ENCODE measurements at regions not wholly inside any gene's neighbourhood (a gene's known extent, or its start where the extent isn't known, plus 50 kb on each side); places are given as distances from the start of the nearest gene placed in this dataset.

GRCh38 chr1:38340409-38340808 is 293.8 kb upstream of the POU3F1 start:
- no peaks in the 10 kb centered on the region for H3K9me2 ChIP-seq (ENCODE audit: low read depth, low read length)
- no peak overlapping the region for H3K4me2 ChIP-seq (ENCODE audit: low read length)
- H3K79me2 ChIP-seq (ENCODE audit: insufficient read depth, low read length): no peaks in the 10 kb centered on the region
- H3K27ac ChIP-seq (ENCODE audit: low read depth, low read length, poor library complexity, severe bottlenecking): no peak overlapping the region
- H3K36me3 ChIP-seq (ENCODE audit: insufficient read depth, low read length): no peaks in the 10 kb centered on the region
- H3K4me1 ChIP-seq (ENCODE audit: insufficient read depth, low read length, severe bottlenecking): no peaks in the 10 kb centered on the region
- H3K4me3 ChIP-seq (ENCODE audit: low read depth, low read length, poor library complexity, severe bottlenecking): no peak overlapping the region
- TF ChIP-seq CTCF (IDR thresholded peaks at IDR 0.05; ENCODE audit: low read length): no peak
- no peaks in the 10 kb centered on the region for H3F3A ChIP-seq (ENCODE audit: insufficient read depth, low read length)
- no peaks in the 10 kb centered on the region for H3K9me3 ChIP-seq (ENCODE audit: low read length)
- H2AFZ ChIP-seq (ENCODE audit: low read length): no peak overlapping the region
- no peaks in the 10 kb centered on the region for H4K20me1 ChIP-seq (ENCODE audit: insufficient read depth, low read length)
- H3K27me3 ChIP-seq (ENCODE audit: insufficient read depth, low read length): no peaks in the 10 kb centered on the region
- no peak overlapping the region for H3K9ac ChIP-seq (ENCODE audit: low read length)

GRCh38 chr1:38337711-38338110 is 291.1 kb upstream of the POU3F1 start:
- H3K9me2 ChIP-seq (ENCODE audit: low read depth, low read length): no peaks in the 10 kb centered on the region
- H3K27me3 ChIP-seq (ENCODE audit: insufficient read depth, low read length): no peaks in the 10 kb centered on the region
- H3K4me2 ChIP-seq (ENCODE audit: low read length): no peak overlapping the region
- H3K9me3 ChIP-seq (ENCODE audit: low read length): no peaks in the 10 kb centered on the region
- no peaks in the 10 kb centered on the region for H4K20me1 ChIP-seq (ENCODE audit: insufficient read depth, low read length)
- no peak overlapping the region for H3K27ac ChIP-seq (ENCODE audit: low read depth, low read length, poor library complexity, severe bottlenecking)
- no peak overlapping the region for H2AFZ ChIP-seq (ENCODE audit: low read length)
- no peak overlapping the region for H3K4me3 ChIP-seq (ENCODE audit: low read depth, low read length, poor library complexity, severe bottlenecking)
- no peak overlapping the region for H3K9ac ChIP-seq (ENCODE audit: low read length)
- H3K79me2 ChIP-seq (ENCODE audit: insufficient read depth, low read length): no peaks in the 10 kb centered on the region
- no peaks in the 10 kb centered on the region for H3K4me1 ChIP-seq (ENCODE audit: insufficient read depth, low read length, severe bottlenecking)
- no peaks in the 10 kb centered on the region for H3K36me3 ChIP-seq (ENCODE audit: insufficient read depth, low read length)
- TF ChIP-seq EZH2 (IDR thresholded peaks at IDR 0.05; ENCODE audit: borderline replicate concordance, low read length): no peak
- H3F3A ChIP-seq (ENCODE audit: insufficient read depth, low read length): no peaks in the 10 kb centered on the region

GRCh38 chr1:38336961-38337360 is 290.4 kb upstream of the POU3F1 start:
- Histone ChIP-seq H2AFZ (ENCODE audit: low read length) (no peak overlapping the region), H3K36me3 (ENCODE audit: insufficient read depth, low read length) (no peaks in the 10 kb centered on the region), H3K27me3 (ENCODE audit: insufficient read depth, low read length) (no peaks in the 10 kb centered on the region), H4K20me1 (ENCODE audit: insufficient read depth, low read length) (no peaks in the 10 kb centered on the region), H3K79me2 (ENCODE audit: insufficient read depth, low read length) (no peaks in the 10 kb centered on the region), H3K27ac (ENCODE audit: low read depth, low read length, poor library complexity, severe bottlenecking) (no peak overlapping the region), H3K9me2 (ENCODE audit: low read depth, low read length) (no peaks in the 10 kb centered on the region), H3K9ac (ENCODE audit: low read length) (no peak overlapping the region), H3K4me3 (ENCODE audit: low read depth, low read length, poor library complexity, severe bottlenecking) (no peak overlapping the region), H3F3A (ENCODE audit: insufficient read depth, low read length) (no peaks in the 10 kb centered on the region), H3K4me1 (ENCODE audit: insufficient read depth, low read length, severe bottlenecking) (no peaks in the 10 kb centered on the region), H3K4me2 (ENCODE audit: low read length) (no peak overlapping the region), H3K9me3 (ENCODE audit: low read length) (no peaks in the 10 kb centered on the region)
- no peak for TF ChIP-seq EZH2 (IDR thresholded peaks at IDR 0.05; ENCODE audit: borderline replicate concordance, low read length)
- TF ChIP-seq CTCF (IDR thresholded peaks at IDR 0.05; ENCODE audit: low read length): no peak

- H2AFZ ChIP-seq (ENCODE audit: low read length): no peak overlapping the region
- no peak overlapping the region for H3K4me2 ChIP-seq (ENCODE audit: low read length)
- TF ChIP-seq CTCF (IDR thresholded peaks at IDR 0.05; ENCODE audit: low read length) (no peak), EZH2 (IDR thresholded peaks at IDR 0.05; ENCODE audit: borderline replicate concordance, low read length) (no peak)
Observed at GRCh38 chr1:38336301-38336923, 289.8 kb upstream of the POU3F1 start.

More at GRCh38 chr1:38336301-38336923, 289.8 kb upstream of the POU3F1 start:
- Histone ChIP-seq H3K9me2 (ENCODE audit: low read depth, low read length) (no peaks in the 10 kb centered on the region), H4K20me1 (ENCODE audit: insufficient read depth, low read length) (no peaks in the 10 kb centered on the region), H3K79me2 (ENCODE audit: insufficient read depth, low read length) (no peaks in the 10 kb centered on the region), H3K9me3 (ENCODE audit: low read length) (no peaks in the 10 kb centered on the region), H3F3A (ENCODE audit: insufficient read depth, low read length) (no peaks in the 10 kb centered on the region), H3K9ac (ENCODE audit: low read length) (no peak overlapping the region), H3K27ac (ENCODE audit: low read depth, low read length, poor library complexity, severe bottlenecking) (no peak overlapping the region), H3K4me3 (ENCODE audit: low read depth, low read length, poor library complexity, severe bottlenecking) (no peak overlapping the region), H3K27me3 (ENCODE audit: insufficient read depth, low read length) (no peaks in the 10 kb centered on the region), H3K4me1 (ENCODE audit: insufficient read depth, low read length, severe bottlenecking) (no peaks in the 10 kb centered on the region), H3K36me3 (ENCODE audit: insufficient read depth, low read length) (no peaks in the 10 kb centered on the region)

Data from OCI-LY1 (cell line).